GM13977 (cell line): ENCODE measurements at regions not wholly inside any gene's neighbourhood (a gene's known extent, or its start where the extent isn't known, plus 50 kb on each side); places are given as distances from the start of the nearest gene placed in this dataset.

Experiments
- DNase-seq: peaks from one replicate; pipeline ENCODE4 v3.0.0; 2012; ENCODE audit warnings: low spot score
- in situ Hi-C: fragments of 300-500 bp; cut with MboI; formaldehyde crosslinking; loops from one replicate; pipeline ENCODE4 v1.12.0; 2022; ENCODE audit warnings: low sequenced_read_pairs, low pct_unique_long_range_greater_than_20kb, mixed read lengths, inconsistent platforms; ENCODE audit not compliant: unreplicated experiment
- TF ChIP-seq, protein P1 (sequence below): IDR thresholded peaks from 2 replicates; pipeline ENCODE4 v1.5.1; 2012; ENCODE audit warnings: mild to moderate bottlenecking, control low read depth; ENCODE audit not compliant: insufficient read depth; ENCODE audit errors: extremely low read depth, missing control alignments

- DNase-seq, result no peak
- TF ChIP-seq, protein P1, sequence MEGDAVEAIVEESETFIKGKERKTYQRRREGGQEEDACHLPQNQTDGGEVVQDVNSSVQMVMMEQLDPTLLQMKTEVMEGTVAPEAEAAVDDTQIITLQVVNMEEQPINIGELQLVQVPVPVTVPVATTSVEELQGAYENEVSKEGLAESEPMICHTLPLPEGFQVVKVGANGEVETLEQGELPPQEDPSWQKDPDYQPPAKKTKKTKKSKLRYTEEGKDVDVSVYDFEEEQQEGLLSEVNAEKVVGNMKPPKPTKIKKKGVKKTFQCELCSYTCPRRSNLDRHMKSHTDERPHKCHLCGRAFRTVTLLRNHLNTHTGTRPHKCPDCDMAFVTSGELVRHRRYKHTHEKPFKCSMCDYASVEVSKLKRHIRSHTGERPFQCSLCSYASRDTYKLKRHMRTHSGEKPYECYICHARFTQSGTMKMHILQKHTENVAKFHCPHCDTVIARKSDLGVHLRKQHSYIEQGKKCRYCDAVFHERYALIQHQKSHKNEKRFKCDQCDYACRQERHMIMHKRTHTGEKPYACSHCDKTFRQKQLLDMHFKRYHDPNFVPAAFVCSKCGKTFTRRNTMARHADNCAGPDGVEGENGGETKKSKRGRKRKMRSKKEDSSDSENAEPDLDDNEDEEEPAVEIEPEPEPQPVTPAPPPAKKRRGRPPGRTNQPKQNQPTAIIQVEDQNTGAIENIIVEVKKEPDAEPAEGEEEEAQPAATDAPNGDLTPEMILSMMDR, result no peak
- in situ Hi-C loops, result no loop called here
These were observed 331.8 kb upstream of the TENM3 start for GRCh38 chr4:181911420-181911819.

GRCh38 chr4:181933471-181933870 is 309.7 kb upstream of the TENM3 start:
- in situ Hi-C loops, result no loop called here
- TF ChIP-seq, protein P1, result no peak
- no peak for DNase-seq

DNA sequence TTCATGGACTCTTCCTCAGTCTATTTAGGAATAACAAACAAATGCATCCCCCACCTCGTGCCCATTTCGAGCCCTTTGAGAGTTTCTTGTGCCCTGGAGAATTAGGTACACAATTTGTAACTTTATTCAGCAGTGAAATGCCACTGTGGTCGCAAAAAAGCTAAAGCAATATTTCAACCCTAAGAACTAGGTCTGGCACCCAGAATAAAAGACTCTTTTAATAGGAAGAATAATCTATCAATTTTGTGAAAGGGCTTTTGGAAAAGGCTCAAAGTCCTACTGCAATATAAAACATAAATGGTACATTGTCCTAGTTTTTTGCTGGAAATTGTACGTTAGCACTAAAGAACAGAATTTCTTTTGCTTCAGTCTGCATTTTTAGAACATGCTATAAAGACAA is 304.6 kb upstream of the TENM3 start:
- TF ChIP-seq, protein P1, result no peak
- DNase-seq, result no peak
- in situ Hi-C loops, result no loop called here

- TF ChIP-seq, protein P1, result no peak
- DNase-seq, result no peak
- in situ Hi-C loops, result no loop called here
These were observed 303.8 kb upstream of the TENM3 start for GRCh38 chr4:181939199-181939945.

- DNase-seq, result no peak
- in situ Hi-C loops, result no loop called here
- TF ChIP-seq, protein P1, result no peak
These were observed 298.7 kb upstream of the TENM3 start for GRCh38 chr4:181944527-181944926.

GRCh38 chr4:181946902-181947301 is 296.3 kb upstream of the TENM3 start:
- DNase-seq, result no peak
- TF ChIP-seq, protein P1, result no peak

More at GRCh38 chr4:181946902-181947301, 296.3 kb upstream of the TENM3 start:
- in situ Hi-C loops, result no loop called here
